GM23338 (cell line): ENCODE measurements at regions not wholly inside any gene's neighbourhood (a gene's known extent, or its start where the extent isn't known, plus 50 kb on each side); places are given as distances from the start of the nearest gene placed in this dataset.

ENCODE experiments used
- ATAC-seq: fragments of 200-7000 bp; cut with Tn5 transposase; 3 replicates; pipeline ENCODE4 v1.9.1; 2020
- DNase-seq: peaks from one replicate; pipeline ENCODE4 v3.0.0-alpha.2; 2015; ENCODE audit warnings: low spot score
- H2AFZ ChIP-seq: fragments of 200-600 bp; sonication (generic); 2 replicates; pipeline ENCODE4 v1.8.0; 2016; ENCODE audit warnings: antibody characterized with exemption, mild to moderate bottlenecking, moderate library complexity
- H3F3A ChIP-seq: fragments of 200-600 bp; sonication (generic); replicated peaks from 2 replicates; pipeline ENCODE4 v1.8.0; 2017; ENCODE audit warnings: antibody characterized with exemption, mixed run types, low read depth
- H3K27ac ChIP-seq: fragments of 200-600 bp; sonication (generic); 2 replicates; pipeline ENCODE4 v1.6.1; 2016; ENCODE audit warnings: low read depth
- H3K27me3 ChIP-seq: fragments of 200-600 bp; sonication (generic); 2 replicates; pipeline ENCODE4 v1.8.0; 2016; ENCODE audit warnings: mild to moderate bottlenecking, mixed run types, moderate library complexity; ENCODE audit not compliant: insufficient read depth
- H3K36me3 ChIP-seq: fragments of 200-600 bp; sonication (generic); 2 replicates; pipeline ENCODE4 v1.8.0; 2016; ENCODE audit warnings: mild to moderate bottlenecking; ENCODE audit not compliant: insufficient read depth
- H3K4me1 ChIP-seq: fragments of 200-600 bp; sonication (generic); 2 replicates; pipeline ENCODE4 v1.8.0; 2016; ENCODE audit warnings: mild to moderate bottlenecking, moderate library complexity; ENCODE audit not compliant: insufficient read depth
- H3K4me2 ChIP-seq: fragments of 200-600 bp; sonication (generic); 2 replicates; pipeline ENCODE4 v1.7.1; 2017; ENCODE audit warnings: mixed run types
- H3K4me3 ChIP-seq: fragments of 200-600 bp; sonication (generic); 2 replicates; pipeline ENCODE4 v1.6.1; 2016; ENCODE audit warnings: mixed run types
- H3K79me2 ChIP-seq: fragments of 200-600 bp; sonication (generic); replicated peaks from 2 replicates; pipeline ENCODE4 v1.8.0; 2017; ENCODE audit warnings: mild to moderate bottlenecking; ENCODE audit not compliant: insufficient read depth
- H3K9me2 ChIP-seq: fragments of 200-600 bp; sonication (generic); 2 replicates; pipeline ENCODE4 v1.8.0; 2017; ENCODE audit not compliant: insufficient read depth
- H4K20me1 ChIP-seq: fragments of 200-600 bp; sonication (generic); replicated peaks from 2 replicates; pipeline ENCODE4 v1.8.0; 2017; ENCODE audit warnings: mild to moderate bottlenecking; ENCODE audit not compliant: insufficient read depth
- H3K27ac Mint-ChIP-seq: 2 replicates; pipeline ENCODE4 v1.8.0; 2020; ENCODE audit warnings: inconsistent platforms, mild to moderate bottlenecking, moderate library complexity, mixed read lengths
- H3K27me3 Mint-ChIP-seq: 3 replicates; pipeline ENCODE4 v1.8.0; 2022; ENCODE audit warnings: low read depth, mild to moderate bottlenecking, moderate library complexity, mixed read lengths, inconsistent platforms; ENCODE audit not compliant: insufficient read depth, poor library complexity
- H3K36me3 Mint-ChIP-seq: 3 replicates; pipeline ENCODE4 v1.8.0; 2021; ENCODE audit warnings: low read depth, mild to moderate bottlenecking, inconsistent platforms, moderate library complexity, mixed read lengths
- H3K4me1 Mint-ChIP-seq: 3 replicates; pipeline ENCODE4 v1.8.0; 2020; ENCODE audit warnings: mild to moderate bottlenecking, inconsistent platforms, mixed read lengths
- H3K4me3 Mint-ChIP-seq: 3 replicates; pipeline ENCODE4 v1.8.0; 2021; ENCODE audit warnings: moderate library complexity, mild to moderate bottlenecking, inconsistent platforms, mixed read lengths
- H3K9me3 Mint-ChIP-seq: 3 replicates; pipeline ENCODE4 v1.8.0; 2020; ENCODE audit warnings: moderate library complexity, mild to moderate bottlenecking, inconsistent platforms, mixed read lengths
- CREB1 ChIP-seq: fragments of 250-450 bp; sonication (Bioruptor Pico); IDR thresholded peaks from 2 replicates; pipeline ENCODE4 v1.5.0; 2020; ENCODE audit warnings: low read depth, mild to moderate bottlenecking, moderate library complexity
- CTCF ChIP-seq, 2 experiments: fragments of 200-600 bp in 1 of 2; sonication (generic) in 1 of 2; conservative IDR thresholded peaks; 2 replicates each; pipeline versions ENCODE4 v1.5.1 to v1.6.1; 2016 to 2017; ENCODE audit warnings: antibody characterized with exemption in 2 of 2, low read depth in 2 of 2, mild to moderate bottlenecking in 2 of 2, moderate library complexity in 1 of 2
- ETS1 ChIP-seq: IDR thresholded peaks from 2 replicates; pipeline ENCODE4 v1.6.1; 2016; ENCODE audit warnings: antibody characterized with exemption
- EZH2 ChIP-seq: fragments of 200-600 bp; sonication (generic); IDR thresholded peaks from one replicate; pipeline ENCODE4 v1.8.0; 2017; ENCODE audit warnings: antibody characterized with exemption, mild to moderate bottlenecking, low read depth; ENCODE audit not compliant: unreplicated experiment
- EZH2phosphoT487 ChIP-seq: fragments of 200-600 bp; sonication (generic); IDR thresholded peaks from one replicate; pipeline ENCODE4 v1.8.1; 2018; ENCODE audit warnings: antibody characterized with exemption; ENCODE audit not compliant: unreplicated experiment
- NANOG ChIP-seq: IDR thresholded peaks from 2 replicates; pipeline ENCODE4 v1.6.1; 2016; ENCODE audit warnings: antibody characterized with exemption, borderline replicate concordance
- POLR2AphosphoS5 ChIP-seq: IDR thresholded peaks from 2 replicates; pipeline ENCODE4 v1.6.1; 2016; ENCODE audit warnings: antibody characterized with exemption, low read depth
- REST ChIP-seq: IDR thresholded peaks from one replicate; pipeline ENCODE4 v1.6.1; 2018; ENCODE audit warnings: antibody characterized with exemption; ENCODE audit not compliant: unreplicated experiment
- STAT1 ChIP-seq: IDR thresholded peaks from one replicate; pipeline ENCODE4 v1.6.1; 2016; ENCODE audit warnings: antibody characterized with exemption; ENCODE audit not compliant: unreplicated experiment
- ZNF114 ChIP-seq: fragments of 250-450 bp; sonication (Bioruptor Pico); IDR thresholded peaks from 2 replicates; pipeline ENCODE4 v1.5.0; 2020; ENCODE audit warnings: mild to moderate bottlenecking, moderate library complexity
- ZNF331 ChIP-seq: fragments of 250-450 bp; sonication (Bioruptor Pico); IDR thresholded peaks from 2 replicates; pipeline ENCODE4 v1.5.0; 2020; ENCODE audit warnings: low read depth, mild to moderate bottlenecking, moderate library complexity

- no peak overlapping the region for H3K27ac Mint-ChIP-seq
- H3K4me3 Mint-ChIP-seq = no peak overlapping the region
- Histone ChIP-seq H3F3A (no peaks in the 10 kb centered on the region), H3K27ac (no peak overlapping the region), H3K4me2 (no peak overlapping the region), H3K27me3 (no peaks in the 10 kb centered on the region), H3K4me3 (no peak overlapping the region), H4K20me1 (no peaks in the 10 kb centered on the region), H3K79me2 (no peaks in the 10 kb centered on the region), H3K36me3 (no peaks in the 10 kb centered on the region), H3K4me1 (no peaks in the 10 kb centered on the region), H3K9me2 (no peaks in the 10 kb centered on the region), H2AFZ (no peak overlapping the region)
- H3K36me3 Mint-ChIP-seq = no peaks in the 10 kb centered on the region
- no peak for DNase-seq
- H3K27me3 Mint-ChIP-seq = no peaks in the 10 kb centered on the region
- no peak for ATAC-seq
- no peaks in the 10 kb centered on the region for H3K4me1 Mint-ChIP-seq
- no peaks in the 10 kb centered on the region for H3K9me3 Mint-ChIP-seq
- TF ChIP-seq ZNF114 (CRISPR knock-in tag) = no peak
- no peak for TF ChIP-seq EZH2phosphoT487
- no peak for TF ChIP-seq REST
- TF ChIP-seq NANOG = no peak
- no peak for TF ChIP-seq EZH2
- TF ChIP-seq ETS1 = no peak
- TF ChIP-seq STAT1 = no peak
- TF ChIP-seq CREB1 = no peak
- TF ChIP-seq CTCF (conservative IDR thresholded peaks at IDR 0.05; ENCODE audit: low read depth in 2 of 2) = no peak
- no peak for TF ChIP-seq POLR2AphosphoS5
- no peak for TF ChIP-seq ZNF331 (CRISPR knock-in tag)
Observed at GRCh38 chr5:39934830-39935229, 510.1 kb upstream of the DAB2 start.

- Histone ChIP-seq H3K79me2 (no peaks in the 10 kb centered on the region), H3K27me3 (no peaks in the 10 kb centered on the region), H3K4me2 (no peak overlapping the region), H3K36me3 (no peaks in the 10 kb centered on the region), H3K4me3 (no peak overlapping the region), H2AFZ (no peak overlapping the region), H3K9me2 (no peaks in the 10 kb centered on the region), H4K20me1 (no peaks in the 10 kb centered on the region), H3F3A (no peaks in the 10 kb centered on the region), H3K4me1 (no peaks in the 10 kb centered on the region), H3K27ac (no peak overlapping the region)
- Mint-ChIP-seq H3K36me3 (no peaks in the 10 kb centered on the region), H3K27ac (no peak overlapping the region), H3K4me1 (no peaks in the 10 kb centered on the region), H3K27me3 (no peaks in the 10 kb centered on the region), H3K9me3 (no peaks in the 10 kb centered on the region), H3K4me3 (no peak overlapping the region)
- no peak for ATAC-seq
- DNase-seq = no peak
- TF ChIP-seq EZH2 = no peak
- no peak for TF ChIP-seq ETS1
- TF ChIP-seq CTCF (conservative IDR thresholded peaks at IDR 0.05; ENCODE audit: low read depth in 2 of 2) = no peak
- no peak for TF ChIP-seq POLR2AphosphoS5
- no peak for TF ChIP-seq NANOG
- TF ChIP-seq CREB1 = no peak
Observed at GRCh38 chr5:39933061-39933460, 508.3 kb upstream of the DAB2 start.
